HUES64 (cell line): ENCODE measurements at regions not wholly inside any gene's neighbourhood (a gene's known extent, or its start where the extent isn't known, plus 50 kb on each side); places are given as distances from the start of the nearest gene placed in this dataset.

Source experiments
- H3K27ac ChIP-seq: 2 replicates; pipeline ENCODE4 v1.7.0; 2013; ENCODE audit warnings: low read depth, low read length, inconsistent platforms
- H3K27me3 ChIP-seq: 2 replicates; pipeline ENCODE4 v1.6.1; 2013; ENCODE audit warnings: mild to moderate bottlenecking, low read length; ENCODE audit not compliant: insufficient read depth
- H3K36me3 ChIP-seq: 2 replicates; pipeline ENCODE4 v1.6.1; 2013; ENCODE audit warnings: mild to moderate bottlenecking, low read length; ENCODE audit not compliant: insufficient read depth
- H3K4me1 ChIP-seq: 2 replicates; pipeline ENCODE4 v1.6.1; 2013; ENCODE audit warnings: mild to moderate bottlenecking, low read length, moderate library complexity; ENCODE audit not compliant: insufficient read depth
- H3K4me3 ChIP-seq: 2 replicates; pipeline ENCODE4 v1.5.1; 2013; ENCODE audit warnings: mild to moderate bottlenecking, low read length, moderate library complexity
- H3K9ac ChIP-seq: 2 replicates; pipeline ENCODE4 v1.6.1; 2013; ENCODE audit warnings: mild to moderate bottlenecking, low read depth, low read length
- H3K9me3 ChIP-seq: 2 replicates; pipeline ENCODE4 v1.6.1; 2013; ENCODE audit warnings: low read depth, low read length; ENCODE audit not compliant: insufficient read depth
- WGBS: fragments of 150-250, 120-280 bp; methylation state at CpG from one replicate; pipeline ENCODE4 v1.1.7; 2013; ENCODE audit warnings: missing lambda C conversion rate; 5-methylcytosine and 5-hydroxymethylcytosine counted together

DNA sequence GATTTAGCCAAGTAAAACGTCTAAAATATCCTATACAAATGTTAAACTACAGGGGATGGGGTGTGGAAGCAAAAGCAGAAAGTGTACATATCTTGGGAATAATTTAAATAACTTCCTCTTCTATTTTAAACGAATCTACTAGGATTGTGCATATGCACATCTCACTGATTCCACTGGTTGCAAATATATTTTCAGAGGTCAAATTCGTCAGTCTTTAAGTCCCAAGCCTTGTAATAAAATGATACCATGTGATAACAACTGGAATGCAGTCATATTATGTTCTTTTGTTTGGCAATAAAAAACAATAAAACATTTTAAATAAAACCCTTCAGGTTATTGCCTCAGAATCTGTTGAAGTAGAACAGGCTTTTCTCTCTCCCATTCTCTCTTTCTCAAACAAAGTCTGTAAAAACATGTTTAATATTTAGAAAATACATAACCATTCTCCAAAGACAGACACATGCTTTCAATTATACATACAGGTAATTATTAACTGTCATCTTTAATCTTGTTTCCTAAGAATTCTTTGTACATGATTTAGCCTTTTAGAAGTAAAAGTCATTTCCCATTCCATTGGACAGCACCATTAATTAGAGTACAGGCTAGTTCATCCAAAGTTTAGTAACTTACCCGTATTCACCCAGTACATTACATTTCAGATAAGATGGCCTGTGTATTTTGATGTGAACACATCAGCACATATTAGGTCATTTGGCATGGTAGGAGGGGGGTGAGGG lies 421.1 kb downstream of the PCDH7 start:
- Histone ChIP-seq H3K4me3 (no peak overlapping the region), H3K36me3 (no peaks in the 10 kb centered on the region), H3K4me1 (peaks cover 6% of the 10 kb centered on the region; the same call in 1 of the 2 replicates), H3K27me3 (no peaks in the 10 kb centered on the region), H3K9me3 (no peaks in the 10 kb centered on the region), H3K9ac (no peak overlapping the region), H3K27ac (no peak overlapping the region)
- WGBS: 91% methylated on average over 3 of the region's 4 CpGs

DNA sequence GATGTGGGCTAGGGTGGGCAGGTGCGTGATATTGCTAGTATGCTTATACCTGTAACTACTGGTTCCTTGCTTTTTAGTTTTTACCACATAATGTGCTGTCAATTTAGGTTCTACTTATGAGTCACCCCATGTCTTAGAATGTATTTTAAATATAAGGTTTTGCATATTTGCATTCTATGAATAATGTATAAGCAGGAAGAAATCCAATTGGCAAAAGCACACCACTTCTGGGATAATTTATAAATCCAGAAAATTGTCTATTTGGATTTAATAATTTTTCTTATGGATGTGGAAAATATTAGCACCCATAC lies 421.6 kb downstream of the PCDH7 start:
- Histone ChIP-seq H3K9ac (no peak overlapping the region), H3K27ac (no peak overlapping the region), H3K9me3 (no peaks in the 10 kb centered on the region), H3K27me3 (no peaks in the 10 kb centered on the region), H3K4me1 (peaks cover 11% of the 10 kb centered on the region; the same call in 1 of the 2 replicates), H3K4me3 (no peak overlapping the region), H3K36me3 (no peaks in the 10 kb centered on the region)
- WGBS: no CpG with 5 or more reads among the region's 1 CpG

DNA sequence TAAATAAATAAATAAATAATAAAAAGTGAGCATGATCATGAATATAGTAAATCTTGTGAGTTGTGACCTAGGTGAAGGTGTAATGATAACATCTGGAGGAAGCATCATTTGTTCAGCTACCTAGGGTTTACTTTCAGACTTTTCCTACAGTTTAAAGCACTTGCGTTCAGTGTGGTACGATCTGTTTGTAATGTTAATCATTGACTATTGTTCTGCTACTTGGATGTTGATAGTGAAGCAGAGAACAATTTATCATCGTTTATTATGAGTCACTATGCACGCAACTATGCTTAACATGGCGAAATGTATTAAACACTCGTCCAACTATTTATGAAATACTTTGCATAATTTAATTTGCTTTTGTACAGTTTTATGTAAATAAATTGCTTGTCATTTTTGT lies 426.2 kb downstream of the PCDH7 start:
- H3K27me3 ChIP-seq: no peaks in the 10 kb centered on the region
- WGBS: 82% methylated on average over 3 of the region's 6 CpGs

DNA sequence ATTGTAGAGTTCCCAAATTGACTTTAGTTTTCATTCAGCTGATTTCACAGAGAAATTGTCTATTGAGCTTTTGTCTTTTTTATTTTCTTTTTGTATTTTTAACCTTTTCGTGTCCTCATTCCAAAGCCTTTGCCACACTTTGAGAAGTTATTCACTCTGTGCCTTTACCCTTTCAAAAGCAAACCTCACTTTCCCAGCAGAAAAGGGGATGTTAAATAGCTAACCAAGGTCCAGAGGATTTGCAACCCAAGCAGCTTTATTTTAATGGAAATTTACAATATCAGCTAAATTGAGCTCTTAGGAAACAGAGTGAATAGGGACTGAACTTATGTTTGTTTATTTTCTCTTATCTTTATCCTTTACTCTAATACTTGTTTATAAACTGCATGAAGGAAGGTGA lies 428.8 kb downstream of the PCDH7 start:
- WGBS: 0% methylated on average over 1 of the region's 1 CpG
- no peaks in the 10 kb centered on the region for H3K9me3 ChIP-seq
- H3K36me3 ChIP-seq: no peaks in the 10 kb centered on the region
- H3K9ac ChIP-seq: no peak overlapping the region
- peak overlapping the region; percentile 3; the same call in 1 of the 2 replicates for H3K27ac ChIP-seq
- H3K27me3 ChIP-seq: no peaks in the 10 kb centered on the region
- peaks cover 37% of the 10 kb centered on the region for H3K4me1 ChIP-seq
- no peak overlapping the region for H3K4me3 ChIP-seq

More for the DNA sequence above, 426.2 kb downstream of the PCDH7 start:
- Histone ChIP-seq H3K9me3 (no peaks in the 10 kb centered on the region), H3K4me1 (peaks cover 37% of the 10 kb centered on the region), H3K36me3 (no peaks in the 10 kb centered on the region), H3K9ac (no peak overlapping the region), H3K27ac (no peak overlapping the region), H3K4me3 (no peak overlapping the region)

DNA sequence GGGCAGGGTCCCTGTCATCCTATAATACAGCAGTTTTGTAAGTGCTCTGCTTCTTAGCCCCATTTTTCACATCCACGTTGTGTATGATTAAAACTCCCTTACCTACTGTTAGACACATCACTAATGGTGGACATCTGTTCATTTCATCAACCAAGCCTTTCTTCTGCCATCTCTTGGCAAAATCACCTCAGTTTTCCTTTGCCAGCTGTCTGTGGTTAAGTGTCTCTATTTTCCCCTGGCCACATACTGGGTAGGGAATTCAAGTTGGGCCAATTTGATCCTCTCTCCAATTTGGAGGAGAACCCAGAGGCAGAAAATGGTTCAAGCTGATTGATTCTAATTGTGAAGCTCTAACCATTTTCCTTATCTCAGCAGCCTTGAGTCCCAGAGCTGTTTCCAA lies 436.1 kb downstream of the PCDH7 start:
- 89% methylated on average over 1 of the region's 1 CpG for WGBS

DNA sequence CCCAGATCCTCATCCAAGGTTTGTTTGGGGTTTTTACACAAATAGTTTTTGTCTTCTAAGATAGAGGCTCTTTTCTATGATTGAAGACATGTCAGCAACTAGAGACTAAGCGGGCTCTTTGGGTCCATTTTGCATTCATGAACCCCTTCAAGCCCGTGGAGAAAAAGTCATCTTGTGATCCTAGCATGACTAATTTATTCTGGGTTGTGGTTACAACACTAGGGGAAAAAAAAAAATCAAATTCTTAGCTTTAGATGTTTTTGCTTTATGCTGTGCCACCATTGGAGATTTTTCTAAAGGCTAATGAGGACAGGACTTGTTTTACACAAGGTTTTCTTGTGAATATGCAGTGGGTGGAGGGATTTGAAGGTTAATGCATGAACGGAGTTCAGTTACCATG lies 440.0 kb downstream of the PCDH7 start:
- Histone ChIP-seq H3K27ac (no peak overlapping the region), H3K4me3 (no peak overlapping the region), H3K36me3 (no peaks in the 10 kb centered on the region), H3K9me3 (no peaks in the 10 kb centered on the region), H3K27me3 (no peaks in the 10 kb centered on the region), H3K4me1 (no peaks in the 10 kb centered on the region; the same call in 1 of the 2 replicates), H3K9ac (no peak overlapping the region)
- WGBS: 90% methylated on average over 3 of the region's 3 CpGs

More for the DNA sequence above, 436.1 kb downstream of the PCDH7 start:
- Histone ChIP-seq H3K9me3 (no peaks in the 10 kb centered on the region), H3K4me1 (no peaks in the 10 kb centered on the region; the same call in 1 of the 2 replicates), H3K9ac (no peak overlapping the region), H3K27ac (no peak overlapping the region), H3K4me3 (no peak overlapping the region), H3K36me3 (no peaks in the 10 kb centered on the region), H3K27me3 (no peaks in the 10 kb centered on the region)

DNA sequence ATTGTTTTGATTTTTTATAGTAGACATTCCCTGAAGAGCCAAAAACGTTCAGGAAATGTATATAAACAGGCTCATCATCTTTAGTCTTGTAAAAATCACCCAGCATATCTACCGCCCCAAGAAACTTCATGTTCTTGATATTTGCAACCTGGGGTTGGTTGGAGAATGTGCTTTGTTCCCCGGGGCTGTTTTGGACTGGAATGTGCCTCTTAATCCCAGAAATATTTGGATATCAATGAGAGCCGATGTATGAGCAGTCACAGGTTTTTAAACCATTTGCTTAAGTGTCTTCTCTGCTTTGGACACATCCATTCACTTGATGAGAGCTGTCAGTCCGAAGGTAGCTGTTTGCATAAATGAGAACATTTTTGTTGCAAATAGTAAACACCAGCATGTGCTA lies 449.7 kb downstream of the PCDH7 start:
- no peak overlapping the region for H3K9ac ChIP-seq
- no peak overlapping the region for H3K4me3 ChIP-seq
- H3K4me1 ChIP-seq: peaks cover 18% of the 10 kb centered on the region; the same call in 1 of the 2 replicates
- H3K27ac ChIP-seq: no peak overlapping the region
- WGBS: 80% methylated on average over 4 of the region's 5 CpGs
- no peaks in the 10 kb centered on the region for H3K9me3 ChIP-seq
- H3K36me3 ChIP-seq: no peaks in the 10 kb centered on the region
- no peaks in the 10 kb centered on the region for H3K27me3 ChIP-seq

DNA sequence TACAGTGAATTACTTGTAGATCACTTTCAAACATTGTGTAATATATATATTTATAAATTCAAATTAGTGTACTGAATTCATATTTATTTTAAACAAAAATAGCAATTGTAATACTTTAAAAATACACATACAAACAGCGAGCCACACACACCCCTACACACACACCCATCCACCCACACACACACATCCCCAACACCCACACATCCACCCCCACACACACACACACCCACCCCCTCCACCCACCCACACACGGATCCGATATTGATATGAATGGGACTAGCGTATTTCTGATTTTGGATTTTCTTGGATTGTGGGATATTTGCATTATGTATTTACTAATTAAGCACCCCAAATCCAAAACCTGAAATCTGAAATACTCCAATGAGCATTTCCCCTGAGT lies 451.2 kb downstream of the PCDH7 start:
- WGBS: 82% methylated on average over 1 of the region's 4 CpGs
- H3K9me3 ChIP-seq: no peaks in the 10 kb centered on the region
- peaks cover 12% of the 10 kb centered on the region; the same call in 1 of the 2 replicates for H3K4me1 ChIP-seq
- no peak overlapping the region for H3K4me3 ChIP-seq
- H3K36me3 ChIP-seq: no peaks in the 10 kb centered on the region
- H3K27ac ChIP-seq: no peak overlapping the region
- no peaks in the 10 kb centered on the region for H3K27me3 ChIP-seq
- no peak overlapping the region for H3K9ac ChIP-seq

DNA sequence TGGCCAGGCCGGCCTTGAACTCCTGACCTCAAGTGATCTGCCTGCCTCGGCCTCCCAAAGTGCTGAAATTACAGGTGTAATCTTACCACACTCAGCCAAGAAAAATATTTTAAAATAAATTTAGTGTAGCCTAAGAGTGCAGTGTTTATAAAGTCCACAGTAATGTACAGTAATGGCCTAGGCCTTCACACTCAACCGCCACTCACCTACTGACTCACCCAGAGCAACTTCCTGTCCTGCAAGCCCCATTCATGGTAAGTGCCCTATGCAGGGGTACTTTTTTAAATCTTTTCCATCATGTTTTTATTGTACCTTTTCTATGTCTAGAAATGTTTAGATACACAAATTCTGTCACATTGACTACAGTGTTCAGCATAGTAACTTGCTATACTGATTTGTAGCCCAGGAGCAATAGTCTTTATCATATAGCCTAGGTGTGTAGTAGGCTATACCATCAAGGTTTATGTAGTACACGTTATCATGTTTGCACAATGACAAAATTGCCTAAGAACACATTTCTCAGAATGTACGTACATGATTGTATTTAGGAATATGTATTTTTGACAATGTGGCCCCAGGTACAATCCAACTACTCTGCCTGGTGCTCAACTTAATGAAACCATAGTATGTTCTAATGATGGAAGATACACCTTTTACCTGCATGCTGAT lies 455.2 kb downstream of the PCDH7 start:
- 97% methylated on average over 4 of the region's 5 CpGs for WGBS
- Histone ChIP-seq H3K27ac (no peak overlapping the region), H3K36me3 (no peaks in the 10 kb centered on the region), H3K9ac (no peak overlapping the region), H3K4me1 (peaks cover 4% of the 10 kb centered on the region; the same call in 1 of the 2 replicates), H3K27me3 (no peaks in the 10 kb centered on the region), H3K9me3 (no peaks in the 10 kb centered on the region), H3K4me3 (no peak overlapping the region)

DNA sequence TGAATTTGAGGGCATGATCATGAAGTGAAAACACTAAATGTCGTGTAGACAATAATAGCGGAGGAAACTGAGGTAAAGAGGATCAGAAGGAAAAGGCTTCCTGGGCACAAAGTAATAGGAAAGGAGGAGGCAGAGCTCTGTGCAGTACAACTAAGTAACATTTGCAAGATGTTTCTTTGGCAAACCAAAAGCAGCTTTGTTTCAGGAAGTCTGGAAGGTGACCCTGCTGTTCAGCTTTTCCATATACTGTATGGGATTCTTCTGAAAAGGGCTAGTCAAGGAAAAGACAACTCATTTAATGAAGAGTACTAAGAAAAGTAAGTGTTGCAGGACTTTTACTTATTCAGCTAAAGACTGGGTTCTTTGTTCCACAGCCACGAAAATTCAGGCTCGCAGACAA lies 463.1 kb downstream of the PCDH7 start:
- no peaks in the 10 kb centered on the region for H3K27me3 ChIP-seq
- no peaks in the 10 kb centered on the region for H3K4me1 ChIP-seq
- no peaks in the 10 kb centered on the region for H3K36me3 ChIP-seq
- no peak overlapping the region for H3K9ac ChIP-seq
- no peak overlapping the region for H3K27ac ChIP-seq
- H3K9me3 ChIP-seq: peaks cover 12% of the 10 kb centered on the region
- H3K4me3 ChIP-seq: no peak overlapping the region
- 94% methylated on average over 4 of the region's 4 CpGs for WGBS

DNA sequence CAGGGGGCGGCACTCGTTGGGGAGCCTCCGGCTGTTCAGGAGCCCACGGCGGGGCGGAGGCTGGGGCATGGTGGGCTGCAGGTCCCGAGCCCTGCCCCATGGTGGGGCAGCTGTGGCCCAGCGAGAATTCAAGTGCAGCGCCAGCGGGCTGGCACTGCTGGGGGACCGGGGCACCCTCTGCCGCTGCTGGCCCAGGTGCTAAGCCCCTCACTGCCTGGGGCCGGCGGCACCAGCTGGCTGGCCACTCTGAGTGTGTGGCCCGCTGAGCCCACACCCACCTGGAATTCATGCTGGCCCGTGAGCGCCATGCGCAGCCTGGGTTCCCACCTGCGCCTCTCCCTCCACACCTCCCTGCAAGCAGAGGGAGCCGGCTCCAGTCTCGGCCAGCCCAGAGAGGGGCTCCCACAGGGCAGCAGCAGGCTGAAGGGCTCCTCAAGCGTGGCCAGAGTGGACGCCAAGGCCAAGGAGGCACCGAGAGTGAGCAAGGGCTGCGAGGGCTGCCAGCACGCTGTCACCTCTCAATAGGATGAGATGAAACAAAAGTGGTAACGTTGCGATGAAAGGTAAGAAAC lies 464.9 kb downstream of the PCDH7 start:
- no peaks in the 10 kb centered on the region for H3K27me3 ChIP-seq
- no peak overlapping the region for H3K4me3 ChIP-seq
- H3K36me3 ChIP-seq: no peaks in the 10 kb centered on the region
- WGBS: 84% methylated on average over 28 of the region's 28 CpGs
- H3K4me1 ChIP-seq: no peaks in the 10 kb centered on the region
- H3K9me3 ChIP-seq: peaks cover 12% of the 10 kb centered on the region
- no peak overlapping the region for H3K9ac ChIP-seq
- no peak overlapping the region for H3K27ac ChIP-seq
